ENCODE measurements at regions not wholly inside any gene's neighbourhood (a gene's known extent, or its start where the extent isn't known, plus 50 kb on each side); places are given as distances from the start of the nearest gene placed in this dataset.

- no peak for DNase-seq (ENCODE audit: low spot score)
- H3K27me3 Mint-ChIP-seq (ENCODE audit: insufficient read depth) = no peaks in the 10 kb centered on the region
- peaks cover 23% of the 10 kb centered on the region for H3K4me1 Mint-ChIP-seq (ENCODE audit: low read depth)
- H3K9me3 Mint-ChIP-seq = no peaks in the 10 kb centered on the region
- H3K36me3 Mint-ChIP-seq (ENCODE audit: low read depth) = no peaks in the 10 kb centered on the region
- intact Hi-C loops (cut with micrococcal nuclease) = no loop called here
- H3K4me3 Mint-ChIP-seq = no peak overlapping the region
- H3K27ac Mint-ChIP-seq = no peak overlapping the region
Measured at GRCh38 chr10:118114992-118115391, 68.3 kb upstream of the RAB11FIP2 start.

GRCh38 chr10:118112543-118113125, 65.9 kb upstream of the RAB11FIP2 start:
- H3K9me3 Mint-ChIP-seq = no peaks in the 10 kb centered on the region
- no peak overlapping the region for H3K27ac Mint-ChIP-seq
- no peaks in the 10 kb centered on the region for H3K36me3 Mint-ChIP-seq (ENCODE audit: low read depth)
- intact Hi-C loops (cut with micrococcal nuclease) = no loop called here
- no peak overlapping the region for H3K4me3 Mint-ChIP-seq
- DNase-seq (ENCODE audit: low spot score) = no peak
- H3K4me1 Mint-ChIP-seq (ENCODE audit: low read depth) = peaks cover 23% of the 10 kb centered on the region
- H3K27me3 Mint-ChIP-seq (ENCODE audit: insufficient read depth) = no peaks in the 10 kb centered on the region

GRCh38 chr10:118110750-118111149, 64.0 kb upstream of the RAB11FIP2 start:
- no peaks in the 10 kb centered on the region for H3K9me3 Mint-ChIP-seq
- H3K27me3 Mint-ChIP-seq (ENCODE audit: insufficient read depth) = no peaks in the 10 kb centered on the region
- DNase-seq (ENCODE audit: low spot score) = no peak
- peaks cover 23% of the 10 kb centered on the region for H3K4me1 Mint-ChIP-seq (ENCODE audit: low read depth)
- no peak overlapping the region for H3K4me3 Mint-ChIP-seq
- H3K36me3 Mint-ChIP-seq (ENCODE audit: low read depth) = no peaks in the 10 kb centered on the region
- H3K27ac Mint-ChIP-seq = no peak overlapping the region
- intact Hi-C loops (cut with micrococcal nuclease) = no loop called here

GRCh38 chr10:118108194-118109026, 61.7 kb upstream of the RAB11FIP2 start:
- DNase-seq (ENCODE audit: low spot score) = no peak
- Mint-ChIP-seq H3K4me1 (ENCODE audit: low read depth) (peaks cover 7% of the 10 kb centered on the region), H3K27me3 (ENCODE audit: insufficient read depth) (no peaks in the 10 kb centered on the region), H3K9me3 (no peaks in the 10 kb centered on the region), H3K4me3 (no peak overlapping the region), H3K36me3 (ENCODE audit: low read depth) (no peaks in the 10 kb centered on the region), H3K27ac (no peak overlapping the region)
- intact Hi-C loops (cut with micrococcal nuclease) = no loop called here

- H3K4me1 Mint-ChIP-seq (ENCODE audit: low read depth) = peaks cover 6% of the 10 kb centered on the region
- no peak overlapping the region for H3K4me3 Mint-ChIP-seq
- H3K9me3 Mint-ChIP-seq = no peaks in the 10 kb centered on the region
- DNase-seq (ENCODE audit: low spot score) = no peak
- intact Hi-C loops (cut with micrococcal nuclease) = no loop called here
- H3K27ac Mint-ChIP-seq = no peak overlapping the region
- no peaks in the 10 kb centered on the region for H3K27me3 Mint-ChIP-seq (ENCODE audit: insufficient read depth)
- H3K36me3 Mint-ChIP-seq (ENCODE audit: low read depth) = no peaks in the 10 kb centered on the region
Measured at GRCh38 chr10:118107541-118107940, 60.8 kb upstream of the RAB11FIP2 start.

- Mint-ChIP-seq H3K36me3 (ENCODE audit: low read depth) (no peaks in the 10 kb centered on the region), H3K27ac (no peak overlapping the region), H3K4me1 (ENCODE audit: low read depth) (peaks cover 6% of the 10 kb centered on the region), H3K27me3 (ENCODE audit: insufficient read depth) (no peaks in the 10 kb centered on the region), H3K9me3 (no peaks in the 10 kb centered on the region), H3K4me3 (no peak overlapping the region)
- no peak for DNase-seq (ENCODE audit: low spot score)
- intact Hi-C loops (cut with micrococcal nuclease) = no loop called here
Measured at GRCh38 chr10:118107040-118107439, 60.3 kb upstream of the RAB11FIP2 start.

GRCh38 chr10:118106426-118106825, 59.7 kb upstream of the RAB11FIP2 start:
- Mint-ChIP-seq H3K4me1 (ENCODE audit: low read depth) (peaks cover 6% of the 10 kb centered on the region), H3K27ac (no peak overlapping the region), H3K4me3 (no peak overlapping the region), H3K27me3 (ENCODE audit: insufficient read depth) (no peaks in the 10 kb centered on the region), H3K9me3 (no peaks in the 10 kb centered on the region), H3K36me3 (ENCODE audit: low read depth) (no peaks in the 10 kb centered on the region)
- no peak for DNase-seq (ENCODE audit: low spot score)
- intact Hi-C loops (cut with micrococcal nuclease) = no loop called here

- H3K27me3 Mint-ChIP-seq (ENCODE audit: insufficient read depth) = no peaks in the 10 kb centered on the region
- H3K36me3 Mint-ChIP-seq (ENCODE audit: low read depth) = no peaks in the 10 kb centered on the region
- no peak overlapping the region for H3K27ac Mint-ChIP-seq
- H3K4me3 Mint-ChIP-seq = no peak overlapping the region
- intact Hi-C loops (cut with micrococcal nuclease) = no loop called here
- DNase-seq (ENCODE audit: low spot score) = no peak
- no peaks in the 10 kb centered on the region for H3K9me3 Mint-ChIP-seq
- no peaks in the 10 kb centered on the region for H3K4me1 Mint-ChIP-seq (ENCODE audit: low read depth)
Measured at GRCh38 chr10:118102121-118102520, 55.4 kb upstream of the RAB11FIP2 start.

- no peaks in the 10 kb centered on the region for H3K4me1 Mint-ChIP-seq (ENCODE audit: low read depth)
- H3K4me3 Mint-ChIP-seq = no peak overlapping the region
- H3K9me3 Mint-ChIP-seq = no peaks in the 10 kb centered on the region
- no peak overlapping the region for H3K27ac Mint-ChIP-seq
- intact Hi-C loops (cut with micrococcal nuclease) = no loop called here
- DNase-seq (ENCODE audit: low spot score) = no peak
- no peaks in the 10 kb centered on the region for H3K27me3 Mint-ChIP-seq (ENCODE audit: insufficient read depth)
- H3K36me3 Mint-ChIP-seq (ENCODE audit: low read depth) = no peaks in the 10 kb centered on the region
Measured at GRCh38 chr10:118101501-118101900, 54.8 kb upstream of the RAB11FIP2 start.
